Thoracic aorta (tissue), 2 donors: ENCODE measurements at regions not wholly inside any gene's neighbourhood (a gene's known extent, or its start where the extent isn't known, plus 50 kb on each side); places are given as distances from the start of the nearest gene placed in this dataset.

Experiments used
- ATAC-seq: fragments of 150-250 bp; one replicate; pipeline ENCODE4 v1.8.0; 2017; ENCODE audit warnings: low read depth; ENCODE audit not compliant: insufficient number of reproducible peaks, low FRiP score
- DNase-seq: peaks from one replicate; pipeline ENCODE4 v3.0.0-alpha.2; 2020; ENCODE audit warnings: low spot score
- H3K27ac ChIP-seq, 2 donors: fragments of 200-600 bp; sonication (generic); 1 replicate in 1 of 2; 2 replicates in 1 of 2; pipeline ENCODE4 v1.5.1; 2016; ENCODE audit warnings: mild to moderate bottlenecking in 2 of 2, moderate library complexity in 2 of 2
- H3K27me3 ChIP-seq: fragments of 200-600 bp; sonication (generic); replicated peaks from 2 replicates; pipeline ENCODE4 v1.6.0; 2016; ENCODE audit warnings: mild to moderate bottlenecking; ENCODE audit not compliant: insufficient read depth
- H3K36me3 ChIP-seq: fragments of 200-600 bp; sonication (generic); one replicate; pipeline ENCODE4 v1.5.1; 2016
- H3K4me1 ChIP-seq, 2 donors: fragments of 200-600 bp; sonication (generic); 1 replicate in 1 of 2; 2 replicates in 1 of 2; pipeline versions ENCODE4 v1.5.1 to v1.6.0; 2016; ENCODE audit warnings: low read depth in 2 of 2, mild to moderate bottlenecking in 1 of 2; ENCODE audit not compliant: control insufficient read depth in 1 of 2
- H3K4me3 ChIP-seq: fragments of 200-600 bp; sonication (generic); 2 replicates; pipeline ENCODE4 v1.5.1; 2016; ENCODE audit warnings: mild to moderate bottlenecking
- H3K9me3 ChIP-seq: fragments of 200-600 bp; sonication (generic); 2 replicates; pipeline ENCODE4 v1.5.1; 2016
- CTCF ChIP-seq: fragments of 200-600 bp; sonication (generic); IDR thresholded peaks from one replicate; pipeline ENCODE4 v1.5.1; 2019; ENCODE audit warnings: antibody characterized with exemption

GRCh38 chr19:31875591-31875990, 469.8 kb upstream of the ZNF507 start:
- no peak overlapping the region for H3K4me3 ChIP-seq
- no peaks in the 10 kb centered on the region for H3K9me3 ChIP-seq
- ATAC-seq (no peak), DNase-seq (no peak)
- no peaks in the 10 kb centered on the region for H3K36me3 ChIP-seq
- no peaks in the 10 kb centered on the region for H3K4me1 ChIP-seq
- H3K27ac ChIP-seq = no peak overlapping the region
- no peak for TF ChIP-seq CTCF
- H3K27me3 ChIP-seq = no peaks in the 10 kb centered on the region

GRCh38 chr19:31880283-31880682, 465.1 kb upstream of the ZNF507 start:
- ATAC-seq (no peak), DNase-seq (no peak)
- no peaks in the 10 kb centered on the region for H3K27me3 ChIP-seq
- no peak overlapping the region for H3K4me3 ChIP-seq
- no peak for TF ChIP-seq CTCF
- H3K36me3 ChIP-seq = no peaks in the 10 kb centered on the region
- H3K27ac ChIP-seq = no peak overlapping the region
- H3K9me3 ChIP-seq = no peaks in the 10 kb centered on the region
- H3K4me1 ChIP-seq = no peaks in the 10 kb centered on the region

- Histone ChIP-seq H3K9me3 (no peaks in the 10 kb centered on the region), H3K4me1 (no peaks in the 10 kb centered on the region), H3K27ac (no peak overlapping the region), H3K27me3 (no peaks in the 10 kb centered on the region), H3K4me3 (no peak overlapping the region), H3K36me3 (no peaks in the 10 kb centered on the region)
- no peak for DNase-seq
- TF ChIP-seq CTCF = no peak
- ATAC-seq = no peak
These were observed 463.4 kb upstream of the ZNF507 start for GRCh38 chr19:31881988-31882387.

- TF ChIP-seq CTCF = no peak
- DNase-seq = no peak
- no peaks in the 10 kb centered on the region for H3K36me3 ChIP-seq
These were observed 462.7 kb upstream of the ZNF507 start for GRCh38 chr19:31882709-31883108.

GRCh38 chr19:31883296-31883990, 462.0 kb upstream of the ZNF507 start:
- no peaks in the 10 kb centered on the region for H3K9me3 ChIP-seq
- no peaks in the 10 kb centered on the region for H3K4me1 ChIP-seq
- H3K4me3 ChIP-seq = no peak overlapping the region
- no peaks in the 10 kb centered on the region for H3K27me3 ChIP-seq
- H3K36me3 ChIP-seq = no peaks in the 10 kb centered on the region
- DNase-seq (no peak), ATAC-seq (no peak)
- H3K27ac ChIP-seq = no peak overlapping the region
- no peak for TF ChIP-seq CTCF

More at GRCh38 chr19:31882709-31883108, 462.7 kb upstream of the ZNF507 start:
- Histone ChIP-seq H3K27me3 (no peaks in the 10 kb centered on the region), H3K9me3 (no peaks in the 10 kb centered on the region), H3K4me3 (no peak overlapping the region), H3K27ac (no peak overlapping the region), H3K4me1 (no peaks in the 10 kb centered on the region)
- ATAC-seq = no peak
